ENCODE measurements at regions not wholly inside any gene's neighbourhood (a gene's known extent, or its start where the extent isn't known, plus 50 kb on each side); places are given as distances from the start of the nearest gene placed in this dataset.

DNA sequence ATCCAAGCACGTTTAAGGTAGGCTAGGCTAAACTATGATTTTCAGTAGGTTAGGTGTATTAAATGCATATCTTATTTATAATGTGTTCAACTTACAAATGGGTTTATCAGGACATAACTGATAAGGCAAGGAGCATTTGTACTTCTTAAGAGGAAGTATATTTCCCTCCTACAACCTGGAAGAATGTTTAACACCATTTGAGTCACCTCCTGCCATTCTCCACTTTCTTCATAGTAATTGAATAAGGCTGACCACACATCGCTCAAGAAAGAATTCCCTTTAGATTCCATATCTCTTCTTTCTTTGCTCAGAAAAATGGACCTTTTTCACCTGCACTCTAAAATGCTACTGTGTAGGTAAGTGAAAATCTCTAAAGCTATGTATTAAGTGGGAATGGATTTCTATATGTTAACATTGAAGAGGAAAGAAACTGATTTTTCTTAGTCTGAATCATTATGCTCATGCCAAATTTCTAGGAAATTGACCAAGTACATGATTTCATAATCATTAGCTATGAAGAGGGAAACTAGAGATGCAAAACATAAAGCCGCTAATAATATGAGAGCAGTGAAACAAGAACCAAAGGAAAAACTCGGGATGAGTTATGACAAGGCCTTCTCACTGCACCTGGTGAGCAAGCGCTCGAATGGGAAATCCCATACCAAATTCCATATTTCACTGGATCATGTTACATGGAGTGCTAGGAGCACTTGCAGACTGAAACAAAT, 210.4 kb downstream of the ALDH8A1 start:
- DNase-seq (ENCODE audit: low read depth in 1 of 2, low spot score in 1 of 2) = no peak

DNA sequence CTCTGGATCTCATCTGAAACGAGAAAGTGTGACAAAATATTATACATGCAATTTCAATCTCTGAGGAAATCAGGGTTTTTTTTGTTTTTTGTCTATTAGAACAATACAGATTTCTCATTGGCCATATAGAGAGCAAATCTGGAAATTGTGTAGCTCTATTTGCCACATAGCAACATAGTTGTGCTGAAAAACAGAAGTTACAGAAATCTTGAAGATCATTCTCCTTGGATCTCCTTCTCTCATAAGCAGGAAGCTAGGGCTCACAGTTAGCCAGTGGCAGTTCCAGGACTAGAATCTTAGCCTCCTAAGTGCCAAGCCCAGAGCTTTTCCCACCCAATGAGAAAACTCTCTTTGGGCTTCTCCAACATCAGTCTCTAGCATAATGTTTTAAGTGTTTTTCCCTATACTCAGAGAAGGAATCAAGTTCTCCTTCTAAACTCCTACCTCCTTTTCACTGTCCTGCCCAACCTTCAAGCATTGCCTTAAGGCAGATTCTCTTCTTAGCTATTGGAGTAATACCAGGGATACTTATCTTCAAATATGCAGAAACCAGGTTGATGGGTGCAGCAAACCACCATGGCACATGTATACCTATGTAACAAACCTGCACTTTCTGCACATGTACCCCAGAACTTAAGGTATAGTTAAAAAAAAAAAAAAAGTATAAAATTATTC, 211.6 kb downstream of the ALDH8A1 start:
- no peak for TF ChIP-seq GABPA (IDR thresholded peaks at IDR 0.05; ENCODE audit: low read depth)
- TF ChIP-seq SPI1 (IDR thresholded peaks at IDR 0.05; ENCODE audit: borderline replicate concordance, low read depth) = no peak
- TF ChIP-seq, protein P1, sequence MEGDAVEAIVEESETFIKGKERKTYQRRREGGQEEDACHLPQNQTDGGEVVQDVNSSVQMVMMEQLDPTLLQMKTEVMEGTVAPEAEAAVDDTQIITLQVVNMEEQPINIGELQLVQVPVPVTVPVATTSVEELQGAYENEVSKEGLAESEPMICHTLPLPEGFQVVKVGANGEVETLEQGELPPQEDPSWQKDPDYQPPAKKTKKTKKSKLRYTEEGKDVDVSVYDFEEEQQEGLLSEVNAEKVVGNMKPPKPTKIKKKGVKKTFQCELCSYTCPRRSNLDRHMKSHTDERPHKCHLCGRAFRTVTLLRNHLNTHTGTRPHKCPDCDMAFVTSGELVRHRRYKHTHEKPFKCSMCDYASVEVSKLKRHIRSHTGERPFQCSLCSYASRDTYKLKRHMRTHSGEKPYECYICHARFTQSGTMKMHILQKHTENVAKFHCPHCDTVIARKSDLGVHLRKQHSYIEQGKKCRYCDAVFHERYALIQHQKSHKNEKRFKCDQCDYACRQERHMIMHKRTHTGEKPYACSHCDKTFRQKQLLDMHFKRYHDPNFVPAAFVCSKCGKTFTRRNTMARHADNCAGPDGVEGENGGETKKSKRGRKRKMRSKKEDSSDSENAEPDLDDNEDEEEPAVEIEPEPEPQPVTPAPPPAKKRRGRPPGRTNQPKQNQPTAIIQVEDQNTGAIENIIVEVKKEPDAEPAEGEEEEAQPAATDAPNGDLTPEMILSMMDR (IDR thresholded peaks at IDR 0.05; ENCODE audit: insufficient read depth, low read length) = no peak
- TF ChIP-seq, protein P2, sequence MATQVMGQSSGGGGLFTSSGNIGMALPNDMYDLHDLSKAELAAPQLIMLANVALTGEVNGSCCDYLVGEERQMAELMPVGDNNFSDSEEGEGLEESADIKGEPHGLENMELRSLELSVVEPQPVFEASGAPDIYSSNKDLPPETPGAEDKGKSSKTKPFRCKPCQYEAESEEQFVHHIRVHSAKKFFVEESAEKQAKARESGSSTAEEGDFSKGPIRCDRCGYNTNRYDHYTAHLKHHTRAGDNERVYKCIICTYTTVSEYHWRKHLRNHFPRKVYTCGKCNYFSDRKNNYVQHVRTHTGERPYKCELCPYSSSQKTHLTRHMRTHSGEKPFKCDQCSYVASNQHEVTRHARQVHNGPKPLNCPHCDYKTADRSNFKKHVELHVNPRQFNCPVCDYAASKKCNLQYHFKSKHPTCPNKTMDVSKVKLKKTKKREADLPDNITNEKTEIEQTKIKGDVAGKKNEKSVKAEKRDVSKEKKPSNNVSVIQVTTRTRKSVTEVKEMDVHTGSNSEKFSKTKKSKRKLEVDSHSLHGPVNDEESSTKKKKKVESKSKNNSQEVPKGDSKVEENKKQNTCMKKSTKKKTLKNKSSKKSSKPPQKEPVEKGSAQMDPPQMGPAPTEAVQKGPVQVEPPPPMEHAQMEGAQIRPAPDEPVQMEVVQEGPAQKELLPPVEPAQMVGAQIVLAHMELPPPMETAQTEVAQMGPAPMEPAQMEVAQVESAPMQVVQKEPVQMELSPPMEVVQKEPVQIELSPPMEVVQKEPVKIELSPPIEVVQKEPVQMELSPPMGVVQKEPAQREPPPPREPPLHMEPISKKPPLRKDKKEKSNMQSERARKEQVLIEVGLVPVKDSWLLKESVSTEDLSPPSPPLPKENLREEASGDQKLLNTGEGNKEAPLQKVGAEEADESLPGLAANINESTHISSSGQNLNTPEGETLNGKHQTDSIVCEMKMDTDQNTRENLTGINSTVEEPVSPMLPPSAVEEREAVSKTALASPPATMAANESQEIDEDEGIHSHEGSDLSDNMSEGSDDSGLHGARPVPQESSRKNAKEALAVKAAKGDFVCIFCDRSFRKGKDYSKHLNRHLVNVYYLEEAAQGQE (IDR thresholded peaks at IDR 0.05; ENCODE audit: insufficient replicate concordance, low read depth) = no peak
- no peak for TF ChIP-seq POLR2AphosphoS5 (IDR thresholded peaks at IDR 0.05; ENCODE audit: low read depth)
- H3K27me3 ChIP-seq (ENCODE audit: insufficient read depth, poor library complexity, severe bottlenecking) = peaks cover 8% of the 10 kb centered on the region
- DNase-seq (ENCODE audit: low read depth in 1 of 2, low spot score in 1 of 2) = no peak
- H3K4me3 ChIP-seq (replicated peaks; ENCODE audit: insufficient read depth, low read length) = no peak overlapping the region
- H3K27ac ChIP-seq (replicated peaks) = no peak overlapping the region

More for the DNA sequence above, 210.4 kb downstream of the ALDH8A1 start:
- no peak overlapping the region for H3K4me3 ChIP-seq (replicated peaks; ENCODE audit: insufficient read depth, low read length)
- H3K27me3 ChIP-seq (ENCODE audit: insufficient read depth, poor library complexity, severe bottlenecking) = peaks cover 8% of the 10 kb centered on the region
- H3K27ac ChIP-seq (replicated peaks) = no peak overlapping the region
- TF ChIP-seq POLR2AphosphoS5 (IDR thresholded peaks at IDR 0.05; ENCODE audit: low read depth) = no peak
- TF ChIP-seq, protein P2 (IDR thresholded peaks at IDR 0.05; ENCODE audit: insufficient replicate concordance, low read depth) = no peak
- TF ChIP-seq GABPA (IDR thresholded peaks at IDR 0.05; ENCODE audit: low read depth) = no peak
- TF ChIP-seq, protein P1 (IDR thresholded peaks at IDR 0.05; ENCODE audit: insufficient read depth, low read length) = no peak
- TF ChIP-seq SPI1 (IDR thresholded peaks at IDR 0.05; ENCODE audit: borderline replicate concordance, low read depth) = no peak

DNA sequence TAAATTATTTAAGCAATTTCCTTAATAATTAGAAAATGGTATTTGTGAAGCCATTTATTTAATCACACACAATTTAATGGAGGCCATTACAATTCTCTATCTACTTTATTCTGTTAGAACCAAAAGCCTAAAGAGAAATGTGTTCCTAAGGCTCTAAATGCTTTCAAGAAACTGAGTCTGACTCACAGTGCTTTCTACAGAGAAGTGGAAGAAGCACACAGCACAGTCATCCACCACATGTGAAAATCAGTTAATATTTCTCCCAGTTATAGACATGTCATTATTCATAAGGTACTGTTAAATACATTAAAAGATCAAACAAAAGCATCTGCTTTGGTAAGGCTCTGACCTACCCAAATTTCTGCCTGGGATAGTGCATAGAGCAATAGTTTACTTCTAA, 214.4 kb downstream of the ALDH8A1 start:
- Histone ChIP-seq H3K27ac (replicated peaks) (no peak overlapping the region), H3K4me3 (replicated peaks; ENCODE audit: insufficient read depth, low read length) (no peak overlapping the region), H3K27me3 (ENCODE audit: insufficient read depth, poor library complexity, severe bottlenecking) (peaks cover 8% of the 10 kb centered on the region)
- no peak for DNase-seq (ENCODE audit: low read depth in 1 of 2, low spot score in 1 of 2)
- no peak for TF ChIP-seq GABPA (IDR thresholded peaks at IDR 0.05; ENCODE audit: low read depth)
- no peak for TF ChIP-seq SPI1 (IDR thresholded peaks at IDR 0.05; ENCODE audit: borderline replicate concordance, low read depth)
- TF ChIP-seq, protein P2 (IDR thresholded peaks at IDR 0.05; ENCODE audit: insufficient replicate concordance, low read depth) = no peak
- no peak for TF ChIP-seq POLR2AphosphoS5 (IDR thresholded peaks at IDR 0.05; ENCODE audit: low read depth)
- TF ChIP-seq, protein P1 (IDR thresholded peaks at IDR 0.05; ENCODE audit: insufficient read depth, low read length) = no peak

All from HL-60 (cell line).